ENCODE measurements at regions not wholly inside any gene's neighbourhood (a gene's known extent, or its start where the extent isn't known, plus 50 kb on each side); places are given as distances from the start of the nearest gene placed in this dataset.

GRCh38 chr5:8386719-8387288 is 517.9 kb downstream of the MTRR start:
- no peak for DNase-seq (ENCODE audit: low read depth in 2 of 2)

DNA sequence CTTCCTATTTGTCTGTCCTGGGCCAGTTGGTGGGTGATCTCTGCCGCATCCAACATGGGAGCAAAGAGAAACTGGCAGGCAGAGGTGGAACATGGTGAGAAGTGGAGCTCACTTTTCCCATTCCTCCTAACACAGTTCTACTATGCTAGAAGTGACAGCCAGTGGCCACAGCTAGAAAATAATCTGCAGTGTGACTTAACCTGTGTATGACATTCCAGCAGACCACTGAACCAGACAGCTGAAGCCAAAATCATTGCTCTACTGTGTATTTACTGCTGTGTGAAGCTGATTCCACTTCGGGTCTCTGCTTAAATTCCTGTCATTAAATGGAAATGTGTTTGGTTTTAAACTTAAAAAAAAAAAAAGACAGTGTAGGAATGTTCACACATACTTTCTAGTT is 523.0 kb downstream of the MTRR start:
- no peak for DNase-seq (ENCODE audit: low read depth in 2 of 2)

- DNase-seq (ENCODE audit: low read depth in 2 of 2) = no peak
Measured at GRCh38 chr5:8393240-8393639, 524.3 kb downstream of the MTRR start.

GRCh38 chr5:8394965-8395364 is 526.0 kb downstream of the MTRR start:
- DNase-seq (ENCODE audit: low read depth in 2 of 2) = no peak

DNA sequence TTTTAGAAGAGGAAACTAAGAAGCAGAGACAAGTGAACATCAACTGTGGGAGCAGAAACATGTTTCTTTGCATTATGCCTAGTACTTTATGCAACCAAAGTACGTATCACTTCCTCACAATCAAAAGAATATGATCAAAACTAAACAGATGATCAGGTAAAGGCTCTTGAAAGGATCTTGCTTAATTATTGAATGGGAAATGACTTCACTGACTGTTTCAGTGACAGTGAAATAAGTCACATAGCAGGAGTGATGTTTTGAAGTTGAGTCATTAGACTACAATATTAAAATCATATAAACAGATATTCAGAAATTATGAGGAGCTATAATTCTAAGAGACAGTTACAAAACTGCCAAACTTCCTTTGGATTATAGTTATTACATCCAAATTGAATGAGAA is 527.3 kb downstream of the MTRR start:
- DNase-seq (ENCODE audit: low read depth in 2 of 2) = no peak

DNA sequence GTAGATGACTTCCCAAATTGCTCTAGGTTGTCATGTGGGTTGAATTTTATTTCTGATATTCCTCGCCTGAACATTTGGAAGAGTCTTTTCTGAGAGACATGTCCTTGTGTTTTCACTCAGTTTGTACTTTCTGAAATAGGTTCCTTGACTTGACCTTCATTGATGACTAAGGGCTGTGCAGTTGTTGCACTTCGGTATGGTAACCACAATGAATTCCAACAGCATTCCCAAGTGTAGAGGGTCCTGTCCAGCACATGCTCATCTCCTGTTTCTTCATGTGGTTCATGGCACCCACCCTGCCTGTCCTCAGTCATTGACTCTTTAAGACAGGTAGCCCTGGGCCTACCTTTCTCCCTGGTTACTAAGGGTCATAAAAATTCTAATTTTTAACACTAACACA is 527.8 kb downstream of the MTRR start:
- no peak for DNase-seq (ENCODE audit: low read depth in 2 of 2)

DNA sequence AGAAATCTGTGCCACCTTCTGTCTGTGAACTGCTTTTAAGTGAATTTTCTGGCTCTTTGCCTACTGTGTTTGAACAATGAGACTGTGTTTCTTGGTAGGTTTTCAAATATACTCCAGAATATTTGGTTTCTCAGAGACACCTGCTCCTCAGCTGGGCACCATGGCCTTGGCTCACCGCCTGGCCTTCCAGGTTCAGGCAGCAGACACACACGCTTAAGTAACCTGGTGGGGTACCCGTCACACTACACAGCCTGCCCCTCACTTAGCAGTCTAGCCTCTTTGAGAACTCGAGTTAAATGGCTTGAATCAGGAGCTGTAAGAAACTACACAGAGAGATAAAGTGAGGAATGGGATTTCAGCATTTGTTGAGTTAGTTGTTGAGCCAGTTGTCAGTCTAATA is 530.5 kb downstream of the MTRR start:
- DNase-seq (ENCODE audit: low read depth in 2 of 2) = no peak

GRCh38 chr5:8408258-8408657 is 539.3 kb downstream of the MTRR start:
- DNase-seq (ENCODE audit: low read depth in 2 of 2) = no peak

DNA sequence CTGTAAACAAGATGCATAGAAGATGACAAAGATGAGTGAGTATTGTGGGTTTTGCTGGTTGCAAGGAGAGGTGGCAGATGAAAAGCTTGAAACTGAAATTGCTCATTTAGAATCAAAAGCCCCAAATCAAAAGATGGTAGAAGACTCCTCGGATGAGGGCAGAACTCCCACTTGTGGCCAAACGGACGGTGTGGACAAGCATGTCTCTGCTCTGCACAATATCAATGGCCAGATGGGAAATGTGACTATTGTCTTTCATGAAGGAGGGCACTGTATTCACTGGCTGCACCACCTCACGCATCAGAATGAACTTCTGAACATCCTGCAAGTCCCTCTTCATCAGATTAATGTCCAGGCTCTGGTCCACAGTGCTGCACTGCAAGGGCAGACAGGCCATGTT is 541.7 kb downstream of the MTRR start:
- DNase-seq (ENCODE audit: low read depth in 2 of 2) = no peak

DNA sequence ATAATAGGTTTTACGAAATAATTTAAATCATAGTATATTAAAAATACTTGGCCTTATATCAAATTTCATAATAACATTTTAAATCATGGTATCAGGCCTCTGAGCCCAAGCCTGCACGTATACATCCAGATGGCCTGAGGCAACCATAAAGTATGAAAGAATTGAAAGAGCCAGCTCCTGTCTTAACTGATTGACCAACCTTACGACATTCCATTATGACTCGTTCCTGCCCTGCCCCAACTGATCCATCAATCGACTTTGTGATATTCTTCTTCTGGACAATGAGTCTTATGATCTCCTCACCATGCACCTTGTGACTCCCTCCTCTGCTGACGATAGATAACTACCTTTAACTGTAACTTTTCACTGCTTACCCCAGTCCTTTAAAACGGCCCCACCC is 545.0 kb downstream of the MTRR start:
- DNase-seq (ENCODE audit: low read depth in 2 of 2) = no peak

DNA sequence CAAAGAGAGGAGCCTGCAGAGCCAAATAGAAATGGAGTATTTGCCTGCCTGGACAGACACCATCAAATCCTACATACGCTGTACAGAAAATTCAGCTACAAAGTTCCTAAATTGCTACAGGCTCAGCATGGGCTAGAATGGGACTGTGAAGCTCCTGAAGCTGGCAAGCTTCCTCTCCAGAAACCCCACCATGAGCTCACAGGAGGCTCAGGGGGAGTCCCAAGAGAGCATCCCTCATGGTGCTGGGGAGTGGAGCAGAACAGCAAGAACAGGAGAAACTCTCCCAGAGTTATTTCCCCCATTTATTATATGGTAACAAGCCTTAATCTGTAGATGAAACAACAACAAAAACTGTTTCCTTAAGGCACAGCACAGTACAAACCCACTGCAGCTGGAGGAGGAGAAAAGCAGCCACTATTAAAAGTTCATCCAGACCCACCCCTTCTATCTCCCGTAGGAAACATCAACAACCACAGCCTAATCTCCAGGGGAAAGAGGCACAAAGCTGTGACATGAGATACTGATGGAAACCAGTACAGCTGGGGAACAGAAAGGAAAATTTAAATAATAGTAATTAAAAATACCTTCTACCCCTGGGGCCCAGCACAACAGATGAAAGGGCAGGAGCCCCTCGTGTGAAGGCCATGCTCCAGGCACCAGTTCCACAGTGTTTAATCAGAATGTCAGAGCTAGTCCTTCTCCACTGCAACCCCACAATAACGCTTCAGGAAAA is 548.5 kb downstream of the MTRR start:
- DNase-seq (ENCODE audit: low read depth in 2 of 2) = no peak

GRCh38 chr5:8418049-8418426 is 549.1 kb downstream of the MTRR start:
- DNase-seq (ENCODE audit: low read depth in 2 of 2) = no peak

GRCh38 chr5:8429778-8430758 is 561.1 kb downstream of the MTRR start:
- DNase-seq (ENCODE audit: low read depth in 2 of 2) = no peak

- no peak for DNase-seq (ENCODE audit: low read depth in 2 of 2)
Measured at GRCh38 chr5:8434501-8434900, 565.6 kb downstream of the MTRR start.

- DNase-seq (ENCODE audit: low read depth in 2 of 2) = no peak
Measured at GRCh38 chr5:8436924-8437323, 568.0 kb downstream of the MTRR start.

- DNase-seq (ENCODE audit: low read depth in 2 of 2) = no peak
Measured at GRCh38 chr5:8445139-8445538, 576.2 kb downstream of the MTRR start.

- DNase-seq (ENCODE audit: low read depth in 2 of 2) = no peak
Measured at GRCh38 chr5:8446179-8446578, 577.2 kb downstream of the MTRR start.

GRCh38 chr5:8456846-8457186 is 587.9 kb downstream of the MTRR start:
- no peak for DNase-seq (ENCODE audit: low read depth in 2 of 2)

- DNase-seq (ENCODE audit: low read depth in 2 of 2) = peak; percentile 78 to 83
Measured at GRCh38 chr5:8457187-8458037, 588.5 kb downstream of the MTRR start.

- DNase-seq (ENCODE audit: low read depth in 2 of 2) = no peak
Measured at GRCh38 chr5:8458038-8458383, 589.1 kb downstream of the MTRR start.

DNA sequence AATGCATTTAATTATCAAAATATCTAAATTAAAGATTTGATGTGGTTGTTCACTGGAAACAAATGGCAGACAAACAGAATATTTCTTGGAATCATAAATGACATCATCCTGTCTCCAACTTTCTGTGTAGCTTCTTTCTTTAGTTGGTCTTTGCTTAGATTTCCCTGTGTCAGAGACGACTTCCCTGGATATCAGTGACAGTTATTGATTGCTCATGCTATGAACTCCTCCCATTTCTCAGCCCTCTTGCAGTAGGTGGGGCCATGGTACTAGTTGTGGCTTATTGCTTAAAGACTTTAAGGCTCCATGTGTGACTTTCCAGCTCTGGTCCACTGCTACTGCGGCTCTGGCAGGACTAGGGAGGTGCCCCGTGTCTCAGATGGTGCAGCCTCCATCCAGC is 592.6 kb downstream of the MTRR start:
- DNase-seq (ENCODE audit: low read depth in 2 of 2) = no peak

DNA sequence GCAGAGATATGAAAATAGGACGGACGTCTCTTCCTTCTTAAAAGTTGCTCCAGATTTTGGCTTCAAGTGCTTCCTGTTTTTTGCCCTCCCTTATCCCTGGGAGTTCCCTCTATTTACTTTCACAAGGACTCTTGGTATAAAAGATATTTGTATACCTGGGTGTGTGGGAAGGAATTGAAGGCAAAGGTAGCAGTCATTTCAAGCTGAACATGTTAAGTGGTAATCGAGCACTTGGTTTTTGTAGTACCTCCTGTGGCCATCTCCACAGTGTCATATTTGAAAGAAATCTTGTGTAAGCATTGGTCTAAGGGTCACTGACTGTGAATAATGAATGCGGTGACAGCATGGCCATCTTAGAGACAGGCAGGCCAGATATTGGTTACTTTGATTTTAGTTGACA is 593.6 kb downstream of the MTRR start:
- DNase-seq (ENCODE audit: low read depth in 2 of 2) = no peak
